ENCODE measurements at regions not wholly inside any gene's neighbourhood (a gene's known extent, or its start where the extent isn't known, plus 50 kb on each side); places are given as distances from the start of the nearest gene placed in this dataset.

DNA sequence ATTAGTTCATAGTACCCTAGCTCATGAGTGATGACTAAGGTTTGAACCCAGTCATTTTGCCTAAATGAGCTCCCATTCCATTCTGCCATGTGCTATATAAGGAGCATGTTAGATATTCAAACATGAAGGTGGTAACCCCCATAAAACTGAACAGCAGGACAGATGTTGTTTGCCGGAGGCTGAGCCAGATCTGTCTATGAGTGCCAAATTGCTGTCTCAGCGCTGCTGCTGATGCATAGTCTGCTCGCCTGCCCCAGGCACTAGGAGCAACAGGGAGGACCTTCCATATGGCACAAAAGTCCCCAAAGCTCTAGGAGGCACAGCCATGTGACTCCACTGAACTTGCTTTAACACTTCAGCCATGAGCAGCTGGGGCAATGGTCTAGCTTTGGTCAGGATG is 466.0 kb upstream of the GHITM start:
- no peak for TF ChIP-seq ZFX (IDR thresholded peaks at IDR 0.05)
- TF ChIP-seq, protein P1, sequence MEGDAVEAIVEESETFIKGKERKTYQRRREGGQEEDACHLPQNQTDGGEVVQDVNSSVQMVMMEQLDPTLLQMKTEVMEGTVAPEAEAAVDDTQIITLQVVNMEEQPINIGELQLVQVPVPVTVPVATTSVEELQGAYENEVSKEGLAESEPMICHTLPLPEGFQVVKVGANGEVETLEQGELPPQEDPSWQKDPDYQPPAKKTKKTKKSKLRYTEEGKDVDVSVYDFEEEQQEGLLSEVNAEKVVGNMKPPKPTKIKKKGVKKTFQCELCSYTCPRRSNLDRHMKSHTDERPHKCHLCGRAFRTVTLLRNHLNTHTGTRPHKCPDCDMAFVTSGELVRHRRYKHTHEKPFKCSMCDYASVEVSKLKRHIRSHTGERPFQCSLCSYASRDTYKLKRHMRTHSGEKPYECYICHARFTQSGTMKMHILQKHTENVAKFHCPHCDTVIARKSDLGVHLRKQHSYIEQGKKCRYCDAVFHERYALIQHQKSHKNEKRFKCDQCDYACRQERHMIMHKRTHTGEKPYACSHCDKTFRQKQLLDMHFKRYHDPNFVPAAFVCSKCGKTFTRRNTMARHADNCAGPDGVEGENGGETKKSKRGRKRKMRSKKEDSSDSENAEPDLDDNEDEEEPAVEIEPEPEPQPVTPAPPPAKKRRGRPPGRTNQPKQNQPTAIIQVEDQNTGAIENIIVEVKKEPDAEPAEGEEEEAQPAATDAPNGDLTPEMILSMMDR (conservative IDR thresholded peaks at IDR 0.05) = no peak

Data from C4-2B (cell line).